HCEC 1CT (cell line): ENCODE measurements at regions not wholly inside any gene's neighbourhood (a gene's known extent, or its start where the extent isn't known, plus 50 kb on each side); places are given as distances from the start of the nearest gene placed in this dataset.
"Not testable (repeated sequence)": the region's sequence is repeated elsewhere in the genome, so short reads cannot be mapped to it uniquely, and the experiment has no call there.

Experiments
- DNase-seq: peaks from one replicate; pipeline ENCODE4 v3.0.0-alpha.2; 2017

DNA sequence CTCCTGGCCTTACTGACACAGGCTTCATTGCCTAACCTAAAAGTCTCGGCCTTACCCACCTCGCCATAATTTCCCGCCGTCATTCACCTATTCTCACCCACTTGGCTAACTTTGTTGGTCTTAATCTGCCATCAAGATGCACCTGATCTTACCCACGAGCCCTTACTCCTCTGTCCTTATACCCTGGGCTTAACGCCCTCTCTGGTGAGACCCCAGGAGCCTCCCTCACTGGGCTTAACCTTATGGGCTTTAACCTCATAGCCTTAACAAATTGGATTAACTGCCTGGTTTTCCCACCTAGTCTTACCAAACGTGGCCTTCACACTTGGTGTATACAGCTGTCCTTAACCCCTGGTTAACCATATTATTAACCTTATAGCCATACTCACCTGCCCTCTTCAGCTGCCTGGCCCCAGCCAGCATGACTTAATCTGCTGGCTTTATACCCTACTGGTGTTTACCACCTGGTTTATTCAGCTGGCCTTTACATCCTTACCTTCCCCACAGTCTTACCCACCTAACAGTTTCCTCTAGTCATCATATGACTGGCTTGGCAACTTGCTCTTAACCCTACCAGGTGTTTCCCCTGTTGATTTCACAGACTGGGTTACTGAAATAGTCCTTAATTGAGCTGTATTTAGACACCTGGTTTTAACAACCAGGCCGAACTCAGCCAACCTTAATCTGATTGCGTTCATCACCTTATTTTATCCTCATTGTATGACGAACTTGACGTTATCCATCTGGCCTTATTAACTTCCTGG is 132.0 kb upstream of the ZSWIM2 start:
- DNase-seq: no peak

DNA sequence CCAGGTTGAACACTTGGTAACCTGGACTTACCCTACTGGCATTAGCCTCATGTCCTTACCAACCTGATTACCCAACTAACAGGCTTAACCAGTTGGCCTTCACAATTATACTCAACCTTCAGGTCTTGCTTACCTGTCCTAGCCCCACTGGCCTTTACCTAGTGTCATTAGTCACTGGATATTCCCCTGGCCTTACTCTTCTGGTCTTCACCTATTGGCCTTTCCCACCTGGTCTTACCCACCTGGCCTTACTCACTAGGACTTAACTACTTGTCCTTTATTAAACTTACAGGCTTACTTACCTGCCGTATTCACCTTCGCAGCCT is 131.1 kb upstream of the ZSWIM2 start:
- DNase-seq: no peak

DNA sequence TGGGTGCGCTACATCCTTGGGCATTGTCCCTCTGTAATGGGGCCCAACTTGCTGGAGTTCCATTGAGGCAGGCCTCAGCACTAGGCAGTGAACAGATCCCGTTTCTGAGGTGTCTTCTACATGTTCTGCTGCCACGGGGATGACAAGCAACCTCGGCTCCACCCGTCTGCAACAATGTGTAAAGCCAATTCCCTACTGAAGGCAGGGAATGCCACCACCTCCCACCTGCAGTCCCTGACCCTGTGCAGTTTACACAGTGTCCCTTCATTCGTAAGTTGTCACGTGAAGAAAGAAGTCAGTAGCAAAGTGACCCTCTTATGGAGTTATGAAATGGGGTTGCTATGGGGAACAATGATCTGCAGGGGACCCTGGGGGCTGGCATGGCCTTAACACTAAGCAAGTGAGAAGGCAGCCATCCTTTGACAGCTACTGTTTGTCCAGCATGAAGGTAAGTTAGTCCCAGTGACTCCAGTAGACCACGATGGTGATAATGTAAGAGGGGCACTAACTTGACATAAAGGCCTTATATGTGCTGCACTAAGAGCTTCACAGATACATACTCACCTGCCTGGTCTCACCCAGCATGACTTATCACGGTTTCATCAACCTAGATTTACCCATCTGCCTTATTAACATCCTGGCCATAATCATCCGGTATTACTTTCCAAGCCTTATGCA is 130.6 kb upstream of the ZSWIM2 start:
- DNase-seq: no peak

DNA sequence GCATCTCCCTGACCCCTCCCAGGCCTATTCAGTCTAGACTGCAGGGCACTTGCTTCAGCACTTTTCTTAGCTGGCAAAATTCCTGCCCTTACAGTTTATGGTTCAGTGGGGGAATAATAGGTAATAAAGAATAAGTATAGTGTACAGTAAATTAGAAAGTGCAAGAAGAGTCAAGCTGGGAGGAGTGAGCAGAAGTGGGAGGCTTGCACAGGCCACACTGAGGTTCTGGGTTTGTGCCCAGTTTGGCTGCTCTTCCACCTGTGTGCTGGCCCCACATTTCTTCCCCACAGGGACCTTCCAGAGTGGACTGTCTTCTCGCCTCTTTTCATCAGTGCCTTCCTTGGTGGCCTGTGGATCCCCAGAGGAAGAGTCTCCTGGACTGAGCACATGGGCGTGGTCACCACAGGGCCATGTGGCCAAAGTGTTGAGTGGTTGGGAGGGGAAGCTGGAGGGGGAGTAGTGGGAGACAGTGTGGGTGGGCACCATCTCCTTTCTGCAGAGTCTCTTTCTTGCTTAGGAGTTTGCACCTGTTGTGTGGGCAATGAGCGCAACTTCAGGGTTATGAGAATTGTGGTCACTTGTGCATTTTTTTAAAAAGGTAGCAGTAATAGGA is 128.6 kb upstream of the ZSWIM2 start:
- DNase-seq: no peak

DNA sequence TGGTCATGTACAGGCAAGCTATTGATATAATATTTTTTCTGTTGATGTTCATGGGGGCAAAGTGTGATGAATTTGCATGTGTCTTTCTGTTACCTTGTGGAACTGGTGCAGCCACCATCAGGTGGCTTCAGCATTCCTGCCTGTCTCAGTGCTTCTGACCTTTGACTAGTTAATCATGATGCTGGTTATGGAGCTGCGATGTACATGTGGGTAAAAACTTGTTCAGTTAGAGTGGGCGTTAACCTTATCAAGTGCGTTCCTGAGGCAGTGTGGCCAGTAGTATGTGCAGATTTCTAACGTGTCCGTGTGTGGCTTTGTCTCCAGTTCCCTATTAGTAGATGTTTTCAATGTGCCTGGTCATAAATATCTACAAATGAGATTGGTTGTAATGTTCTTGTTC is 127.4 kb upstream of the ZSWIM2 start:
- DNase-seq: no peak

DNA sequence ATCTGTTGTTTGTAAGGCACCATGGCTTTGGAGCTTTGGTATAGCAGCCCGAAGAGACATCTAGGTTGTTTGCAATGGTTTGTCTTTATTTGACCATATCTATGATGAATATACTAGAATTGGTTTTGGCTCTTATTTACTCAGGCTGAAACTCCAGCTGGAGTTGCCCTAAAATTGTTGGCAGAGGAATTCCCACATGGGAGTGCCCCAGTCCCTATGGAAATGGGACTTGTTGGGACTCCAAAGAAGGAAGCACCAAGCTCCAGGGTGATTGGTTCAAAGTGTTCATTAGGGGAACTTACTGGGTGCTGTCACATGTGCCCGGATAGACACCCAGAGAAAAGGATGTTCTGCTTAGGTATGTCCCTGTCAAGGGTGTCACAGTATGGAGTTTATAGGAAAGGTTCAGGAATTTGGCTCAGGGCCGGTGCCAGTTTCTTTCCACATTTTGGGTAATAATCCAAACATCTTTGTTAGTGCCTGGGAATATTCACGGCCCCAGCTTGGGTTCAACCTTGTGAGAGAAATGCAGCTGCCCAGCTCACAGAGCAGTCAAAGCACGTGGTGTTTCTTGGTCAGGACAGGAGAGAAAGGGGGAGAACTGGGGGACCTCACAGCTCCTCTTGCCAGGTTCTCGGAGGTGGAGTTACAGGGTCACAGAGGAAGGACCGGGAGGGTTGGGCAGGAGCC is 123.5 kb upstream of the ZSWIM2 start:
- no peak for DNase-seq

DNA sequence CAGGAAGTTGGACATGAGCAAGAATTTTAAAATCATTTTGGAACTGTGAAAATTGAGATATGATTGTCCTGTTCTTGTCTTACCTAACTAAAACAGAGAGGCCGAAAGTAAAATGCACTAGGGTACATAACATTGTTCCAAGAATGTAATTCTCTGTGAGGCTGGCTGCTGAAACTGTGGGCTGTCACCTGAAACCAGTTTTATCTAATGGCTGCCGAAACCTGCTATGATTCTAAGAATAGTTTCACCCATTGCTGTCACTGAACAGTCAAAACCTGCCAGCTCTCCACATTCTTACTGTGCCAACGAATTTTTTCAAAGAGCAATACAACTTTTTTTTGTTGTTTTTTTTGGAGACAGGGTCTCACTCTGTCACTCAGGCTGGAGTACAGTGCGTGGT is 119.3 kb upstream of the ZSWIM2 start:
- DNase-seq: no peak

DNA sequence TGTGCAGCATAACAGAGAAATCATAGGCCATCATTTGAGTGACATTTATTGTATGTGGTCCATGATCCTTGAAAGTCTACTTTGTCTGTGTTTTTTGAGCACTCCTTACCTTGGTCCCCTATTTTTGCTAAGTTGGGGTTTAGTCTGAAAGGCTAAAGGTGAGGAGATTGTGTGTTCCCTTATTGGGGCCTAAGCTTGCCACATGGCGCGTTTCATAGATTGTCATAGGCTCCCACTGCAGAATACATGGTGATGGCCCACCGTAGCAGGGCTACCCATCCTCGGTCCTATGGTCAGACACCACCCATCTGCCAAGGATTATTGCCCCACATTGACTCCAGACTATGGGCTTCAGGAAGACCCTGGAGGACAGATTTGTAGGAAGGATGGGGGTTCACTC is 117.0 kb upstream of the ZSWIM2 start:
- no peak for DNase-seq

DNA sequence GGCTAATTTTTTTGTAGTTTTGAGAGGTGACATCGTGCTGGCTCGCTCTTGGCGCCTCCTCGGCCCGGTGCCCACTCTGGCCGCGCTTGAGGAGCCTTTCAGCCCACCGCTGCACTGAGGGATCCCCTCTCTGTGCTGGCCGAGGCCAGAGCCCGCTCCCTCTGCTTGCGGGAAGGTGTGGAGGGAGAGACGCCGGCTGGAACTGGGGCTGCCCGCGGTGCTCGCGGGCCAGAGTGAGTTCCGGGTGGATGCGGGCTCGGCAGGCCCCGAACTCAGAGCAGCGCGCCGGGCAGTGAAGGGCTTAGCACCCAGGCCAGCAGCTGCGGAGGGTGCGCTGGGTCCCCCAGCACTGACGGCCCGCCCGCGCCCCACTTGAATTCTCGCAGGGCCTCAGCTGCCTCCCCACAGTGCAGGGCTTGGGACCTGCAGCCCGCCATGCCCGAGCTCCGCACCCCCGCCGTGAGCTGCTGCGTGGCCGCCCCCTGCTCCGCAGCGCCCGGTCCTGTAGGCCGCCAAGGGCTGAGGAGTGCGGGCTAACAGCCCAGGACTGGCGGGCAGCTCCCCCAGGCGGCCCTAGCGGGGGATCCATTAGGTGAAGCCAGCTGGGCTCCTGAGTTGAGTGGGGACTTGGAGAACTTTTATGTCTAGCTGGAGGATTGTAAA is 113.2 kb upstream of the ZSWIM2 start:
- DNase-seq: no peak

DNA sequence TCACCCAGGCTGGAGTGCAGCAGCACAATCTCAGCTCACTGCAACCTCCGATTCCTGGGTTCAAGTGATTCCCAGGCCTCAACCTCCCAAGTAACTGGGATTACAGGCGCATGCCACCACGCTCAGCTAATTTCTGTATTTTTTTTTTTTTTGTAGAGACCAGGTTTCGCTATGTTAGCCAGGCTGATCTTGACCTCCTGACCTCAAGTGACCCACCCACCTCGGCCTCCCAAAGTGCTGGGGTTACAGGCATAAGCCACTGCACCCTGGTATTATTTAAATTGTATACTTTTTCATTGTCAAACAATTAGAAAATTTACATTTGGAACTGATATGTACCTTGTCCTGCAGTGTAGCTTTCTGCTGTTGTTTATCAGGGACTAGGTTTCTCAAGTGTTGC is 111.3 kb upstream of the ZSWIM2 start:
- not testable (repeated sequence) for DNase-seq

DNA sequence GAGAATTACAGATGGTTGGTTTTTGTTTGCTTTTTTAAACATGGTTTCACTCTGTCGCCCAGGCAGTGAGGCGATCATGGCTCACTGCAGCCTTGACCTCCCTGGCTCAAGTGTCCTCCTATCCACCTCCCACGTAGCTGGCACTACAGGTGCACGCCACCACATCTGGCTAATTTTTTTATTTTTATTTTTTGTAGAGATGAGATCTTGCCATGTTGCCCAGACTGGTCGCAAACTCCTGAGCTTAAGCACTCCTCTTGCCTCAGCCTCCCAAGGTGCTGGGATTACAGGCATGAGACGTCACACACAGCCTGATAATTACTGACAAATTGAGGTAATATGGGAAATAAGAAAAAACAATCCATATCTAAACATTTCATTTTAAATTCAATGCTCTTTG is 110.5 kb upstream of the ZSWIM2 start:
- no peak for DNase-seq

DNA sequence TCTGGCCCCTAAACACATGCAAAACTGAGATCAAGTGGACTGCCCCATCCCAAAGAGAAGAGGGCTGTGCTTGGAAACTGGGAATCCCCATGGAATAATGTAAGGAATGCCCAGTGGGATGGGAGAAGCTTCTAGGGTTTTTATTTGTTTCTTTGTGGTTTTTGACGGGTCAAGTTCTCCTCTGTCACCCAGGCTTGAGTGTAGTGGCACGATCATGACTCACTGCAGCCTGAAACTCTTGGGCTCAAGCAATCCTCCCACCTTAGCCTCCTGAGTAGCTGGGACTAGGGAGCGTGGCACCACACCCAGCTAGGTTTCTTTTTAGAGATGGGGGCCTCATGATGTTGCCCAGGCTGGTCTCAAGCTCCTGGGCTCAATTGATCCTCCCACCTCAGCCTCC is 101.7 kb upstream of the ZSWIM2 start:
- DNase-seq: peak; percentile 25

DNA sequence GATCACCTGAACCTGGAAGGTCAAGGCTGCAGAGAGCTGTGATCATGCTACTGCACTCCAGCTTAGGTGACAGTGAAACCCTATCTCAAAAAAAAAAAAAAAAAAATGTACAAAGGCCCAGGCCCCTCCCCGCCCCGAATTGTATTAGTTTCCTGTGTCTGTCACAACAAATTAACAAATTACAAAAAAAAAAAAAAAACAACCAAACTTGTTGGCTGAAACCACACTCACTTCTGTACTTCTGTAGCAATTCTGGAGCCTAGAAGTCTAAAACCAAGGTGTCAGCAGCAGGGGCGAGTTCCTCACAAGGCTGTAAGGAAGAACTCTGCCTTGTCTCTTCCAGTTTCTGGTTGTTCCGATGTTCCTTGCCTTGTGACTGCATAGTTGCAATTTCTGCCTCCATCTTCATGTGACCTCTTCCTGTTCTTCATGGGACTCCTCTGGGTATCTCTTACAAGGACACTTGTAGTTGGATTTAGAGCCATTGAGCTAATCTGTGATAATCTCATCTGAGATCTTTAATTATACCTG is 100.8 kb upstream of the ZSWIM2 start:
- no peak for DNase-seq

DNA sequence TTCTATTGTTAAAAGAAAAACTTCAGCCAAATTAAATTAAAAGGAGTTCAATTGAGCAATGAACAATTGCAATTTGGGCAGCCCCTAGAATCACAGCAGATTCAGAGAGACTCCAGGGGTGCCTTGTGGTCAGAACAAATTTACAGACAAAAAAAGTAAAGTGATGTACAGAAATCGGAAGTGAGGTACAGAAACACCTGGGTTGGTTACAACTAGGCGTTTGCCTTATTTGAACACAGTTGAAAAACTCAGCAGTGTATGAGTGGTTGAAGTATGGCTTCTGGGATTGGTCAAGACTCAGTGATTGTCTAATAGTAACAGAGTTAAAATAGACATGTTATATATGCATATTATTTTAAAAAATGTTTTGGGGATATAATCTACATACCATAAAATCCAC is 98.5 kb upstream of the ZSWIM2 start:
- no peak for DNase-seq

DNA sequence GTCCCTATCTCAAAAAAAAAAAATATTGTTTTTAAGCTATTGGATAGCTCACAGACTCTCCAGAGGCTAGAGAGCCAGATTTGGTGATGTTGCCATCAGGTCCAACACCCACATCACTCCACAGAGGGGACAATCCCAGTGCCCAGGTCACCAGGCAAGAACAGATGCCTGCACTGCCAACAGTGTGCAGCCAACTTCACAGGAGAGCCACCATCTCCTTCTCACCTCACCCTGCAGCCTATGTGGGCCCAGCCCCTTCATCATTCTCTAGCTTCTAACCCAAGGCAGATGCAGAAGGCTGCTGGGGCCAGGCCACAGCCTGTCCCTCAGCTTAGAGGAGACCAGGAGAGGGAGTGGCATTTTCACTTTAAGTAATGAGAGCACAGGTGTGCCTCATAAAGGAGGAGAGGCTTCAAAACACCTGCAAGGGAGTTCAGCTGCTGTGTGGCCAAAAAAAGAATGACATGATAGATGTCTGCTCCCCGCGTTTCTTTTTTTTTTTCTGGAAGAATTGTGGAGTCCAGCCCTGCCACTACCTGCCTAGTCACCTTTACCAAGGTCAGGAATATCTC is 98.0 kb upstream of the ZSWIM2 start:
- DNase-seq: no peak

DNA sequence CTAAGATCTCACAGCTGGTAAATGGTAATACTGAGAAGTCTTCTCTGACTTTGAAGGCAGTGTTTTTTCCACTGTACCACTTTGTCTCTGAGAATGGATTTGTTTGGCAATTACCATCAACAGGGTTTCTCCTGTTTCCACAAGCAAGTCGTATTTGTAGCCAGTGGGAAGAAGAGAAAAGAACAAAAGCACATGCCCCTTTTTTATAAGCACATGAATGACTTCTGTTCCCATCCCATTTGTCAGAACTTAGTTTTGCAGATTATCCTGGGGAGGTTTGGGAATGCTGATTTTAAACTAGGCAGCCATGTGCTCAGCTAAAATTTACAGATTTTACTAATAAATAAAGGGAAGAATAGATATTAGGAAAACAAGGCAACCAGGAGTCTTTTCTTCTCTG is 92.9 kb upstream of the ZSWIM2 start:
- DNase-seq: no peak

DNA sequence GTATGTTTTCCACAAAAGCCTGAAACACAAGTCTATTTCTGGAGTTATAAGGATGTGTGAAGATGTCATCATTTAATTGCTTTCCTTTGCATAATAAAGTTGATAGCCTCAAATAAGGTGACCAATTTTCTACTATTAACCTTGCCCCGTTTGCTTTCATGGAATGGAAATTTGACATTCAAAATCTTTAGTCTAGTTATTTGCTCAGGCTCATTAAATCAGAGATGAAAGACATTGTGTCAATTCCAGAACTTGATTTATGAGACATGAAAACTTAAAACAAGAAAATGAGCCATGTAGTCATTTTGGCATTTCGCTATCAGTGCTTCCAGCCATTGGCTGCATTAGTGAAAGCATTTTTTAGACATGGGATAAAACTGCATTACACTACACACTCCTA is 91.5 kb upstream of the ZSWIM2 start:
- DNase-seq: no peak

DNA sequence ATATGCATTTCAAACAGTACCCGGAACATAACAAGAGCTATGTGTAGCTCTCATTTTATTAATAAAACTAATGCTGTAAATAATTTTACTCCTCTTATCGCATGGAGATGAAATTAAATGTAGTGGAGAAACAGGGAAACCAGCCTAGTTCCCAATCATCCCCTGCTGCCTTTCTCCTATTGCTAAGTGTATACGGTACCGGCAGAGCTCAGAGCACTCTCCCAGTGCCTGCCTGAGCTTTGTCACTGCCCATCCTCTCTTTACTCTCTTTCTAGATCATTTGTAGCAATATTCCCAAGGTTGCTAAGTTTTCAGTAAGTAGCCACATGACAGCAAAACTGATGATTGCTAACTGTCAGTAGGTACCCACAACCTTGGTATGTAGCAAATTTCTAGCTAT is 85.5 kb upstream of the ZSWIM2 start:
- DNase-seq: no peak

DNA sequence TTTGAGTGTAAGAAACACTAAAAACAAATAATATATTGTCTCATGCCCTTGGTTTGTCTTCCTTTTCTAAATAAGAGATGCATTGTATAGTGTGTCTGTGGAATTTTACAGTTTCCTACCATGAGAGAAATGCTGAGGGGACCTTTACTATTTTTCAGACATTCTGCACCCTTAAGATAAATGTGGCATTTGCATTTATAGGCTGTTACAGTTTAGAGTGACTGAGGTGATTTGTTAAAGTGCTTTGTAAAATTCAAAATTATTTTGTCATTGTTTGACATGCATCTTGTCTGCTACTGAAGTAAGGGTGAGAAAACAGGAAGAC is 78.9 kb upstream of the ZSWIM2 start:
- no peak for DNase-seq

DNA sequence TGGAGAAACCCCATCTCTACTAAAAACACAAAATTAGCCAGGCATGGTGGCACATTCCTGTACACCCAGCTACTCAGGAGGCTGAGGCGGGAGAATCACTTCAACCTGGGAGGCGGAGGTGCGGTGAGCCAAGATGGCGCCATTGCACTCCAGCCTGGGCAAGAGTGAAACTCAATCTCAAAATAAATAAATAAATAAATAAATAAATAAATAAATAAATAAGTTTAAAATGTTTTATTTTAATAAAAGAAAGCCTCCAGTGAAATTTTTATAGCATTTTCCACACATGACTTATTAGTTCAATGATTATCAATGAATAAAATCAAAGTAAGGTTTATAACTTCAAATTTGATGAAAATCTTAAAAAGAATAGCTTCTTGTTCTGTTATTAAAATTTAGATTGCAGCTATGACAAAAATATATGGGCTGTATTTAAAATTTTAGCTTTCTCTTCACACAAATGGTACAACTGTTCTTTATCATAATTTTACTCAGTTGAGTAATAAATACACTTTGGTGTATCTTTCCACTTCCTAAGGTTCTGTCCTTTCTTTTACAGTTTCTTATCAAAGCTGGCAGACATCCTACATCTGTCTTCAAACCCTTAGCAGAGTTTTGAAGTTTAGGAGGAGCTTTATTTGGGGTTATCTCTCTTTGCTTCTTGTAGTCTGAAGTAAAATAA is 78.4 kb upstream of the ZSWIM2 start:
- DNase-seq: no peak

DNA sequence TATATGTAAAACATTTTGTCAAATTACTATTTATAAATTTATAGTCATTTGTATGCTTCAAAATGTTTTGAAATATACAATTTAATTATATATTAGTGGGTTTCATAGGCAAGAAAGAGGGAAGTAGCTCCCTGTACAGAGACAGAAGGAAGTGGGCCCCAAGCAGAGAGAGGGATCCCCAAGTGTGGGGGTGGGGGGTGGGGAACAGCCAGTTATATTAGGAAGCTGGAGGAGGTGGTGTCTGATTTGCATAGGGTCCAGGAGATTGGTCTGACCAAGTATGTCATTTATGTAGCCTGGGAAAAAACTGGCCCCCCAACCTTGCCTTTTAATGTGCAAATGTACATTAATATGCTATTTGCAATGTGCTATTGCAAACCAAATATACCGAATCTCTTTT is 76.5 kb upstream of the ZSWIM2 start:
- no peak for DNase-seq

DNA sequence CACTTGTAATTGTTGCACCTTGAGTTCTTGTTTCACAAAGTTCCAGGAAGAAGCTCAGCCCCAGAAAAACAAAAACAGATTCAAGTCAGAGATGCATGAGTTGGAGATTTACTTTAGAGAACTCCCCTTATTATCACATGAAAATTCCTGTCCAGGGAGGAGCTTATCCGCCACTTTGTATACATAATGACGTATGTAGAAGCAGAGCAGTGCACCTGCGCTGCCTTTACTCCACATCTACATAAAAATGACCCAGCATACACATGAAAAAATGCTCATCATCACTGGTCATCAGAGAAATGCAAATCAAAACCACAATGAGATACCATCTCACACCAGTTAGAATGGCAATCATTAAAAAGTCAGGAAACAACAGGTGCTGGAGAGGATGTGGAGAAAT is 73.3 kb upstream of the ZSWIM2 start:
- DNase-seq: not testable (repeated sequence)
